Parathyroid adenoma (tissue), 2 donors: ENCODE measurements at regions not wholly inside any gene's neighbourhood (a gene's known extent, or its start where the extent isn't known, plus 50 kb on each side); places are given as distances from the start of the nearest gene placed in this dataset.

ENCODE experiments used
- H2AFZ ChIP-seq: fragments of 300-600 bp; sonication (generic); one replicate; pipeline ENCODE4 v1.7.0; 2017; ENCODE audit warnings: antibody characterized with exemption, mild to moderate bottlenecking
- H3K27ac ChIP-seq: fragments of 300-600 bp; sonication (generic); one replicate; pipeline ENCODE4 v1.7.0; 2017
- H3K27me3 ChIP-seq: fragments of 300-600 bp; sonication (generic); one replicate; pipeline ENCODE4 v1.7.0; 2017; ENCODE audit warnings: low read length; ENCODE audit not compliant: control insufficient read depth, insufficient read depth
- H3K36me3 ChIP-seq: fragments of 300-600 bp; sonication (generic); one replicate; pipeline ENCODE4 v1.7.0; 2017; ENCODE audit warnings: low read length; ENCODE audit not compliant: control insufficient read depth, insufficient read depth
- H3K4me1 ChIP-seq: fragments of 300-600 bp; sonication (generic); one replicate; pipeline ENCODE4 v1.7.0; 2017; ENCODE audit warnings: control low read depth
- H3K4me2 ChIP-seq: fragments of 300-600 bp; sonication (generic); one replicate; pipeline ENCODE4 v1.7.0; 2017; ENCODE audit warnings: low read length
- H3K4me3 ChIP-seq: fragments of 300-600 bp; sonication (generic); one replicate; pipeline ENCODE4 v1.7.0; 2017; ENCODE audit warnings: low read depth, low read length
- H3K79me2 ChIP-seq: fragments of 300-600 bp; sonication (generic); one replicate; pipeline ENCODE4 v1.7.0; 2017; ENCODE audit warnings: control low read depth
- H3K9ac ChIP-seq: fragments of 300-600 bp; sonication (generic); one replicate; pipeline ENCODE4 v1.7.0; 2017; ENCODE audit warnings: mild to moderate bottlenecking
- H3K9me3 ChIP-seq: fragments of 300-600 bp; sonication (generic); one replicate; pipeline ENCODE4 v1.7.0; 2017; ENCODE audit warnings: low read length; ENCODE audit not compliant: control insufficient read depth
- CTCF ChIP-seq: fragments of 300-600 bp; sonication (generic); IDR thresholded peaks from one replicate; pipeline ENCODE4 v1.7.0; 2017; ENCODE audit warnings: antibody characterized with exemption, mild to moderate bottlenecking
- donor health status: primary hyperparathyroidism.

- Histone ChIP-seq H3K4me1 (no peaks in the 10 kb centered on the region), H3K9ac (no peak overlapping the region), H3K79me2 (no peaks in the 10 kb centered on the region), H3K27me3 (no peaks in the 10 kb centered on the region), H3K36me3 (no peaks in the 10 kb centered on the region), H2AFZ (no peak overlapping the region), H3K9me3 (no peaks in the 10 kb centered on the region), H3K4me2 (no peak overlapping the region), H3K27ac (no peak overlapping the region), H3K4me3 (no peak overlapping the region)
- TF ChIP-seq CTCF, result no peak
Observed at GRCh38 chr5:117203584-117203983, 629.0 kb upstream of the SEMA6A start.

- H3K9me3 ChIP-seq, result no peaks in the 10 kb centered on the region
- no peak for TF ChIP-seq CTCF
Observed at GRCh38 chr5:117201001-117201400, 626.4 kb upstream of the SEMA6A start.

GRCh38 chr5:117195076-117195475 lies 620.5 kb upstream of the SEMA6A start:
- no peak overlapping the region for H2AFZ ChIP-seq
- H3K27ac ChIP-seq, result no peak overlapping the region
- TF ChIP-seq CTCF, result no peak
- no peaks in the 10 kb centered on the region for H3K36me3 ChIP-seq
- H3K4me2 ChIP-seq, result no peak overlapping the region
- H3K4me3 ChIP-seq, result no peak overlapping the region
- no peaks in the 10 kb centered on the region for H3K4me1 ChIP-seq
- H3K27me3 ChIP-seq, result no peaks in the 10 kb centered on the region
- no peaks in the 10 kb centered on the region for H3K9me3 ChIP-seq
- H3K9ac ChIP-seq, result no peak overlapping the region
- H3K79me2 ChIP-seq, result no peaks in the 10 kb centered on the region

More at GRCh38 chr5:117201001-117201400, 626.4 kb upstream of the SEMA6A start:
- no peaks in the 10 kb centered on the region for H3K79me2 ChIP-seq
- H3K4me2 ChIP-seq, result no peak overlapping the region
- no peak overlapping the region for H2AFZ ChIP-seq
- H3K27me3 ChIP-seq, result no peaks in the 10 kb centered on the region
- H3K9ac ChIP-seq, result no peak overlapping the region
- H3K36me3 ChIP-seq, result no peaks in the 10 kb centered on the region
- H3K27ac ChIP-seq, result no peak overlapping the region
- H3K4me1 ChIP-seq, result no peaks in the 10 kb centered on the region
- H3K4me3 ChIP-seq, result no peak overlapping the region

GRCh38 chr5:117191251-117191650 lies 616.6 kb upstream of the SEMA6A start:
- Histone ChIP-seq H3K27me3 (no peaks in the 10 kb centered on the region), H3K79me2 (no peaks in the 10 kb centered on the region), H3K4me2 (no peak overlapping the region), H2AFZ (no peak overlapping the region), H3K9me3 (no peaks in the 10 kb centered on the region), H3K27ac (no peak overlapping the region), H3K4me1 (no peaks in the 10 kb centered on the region), H3K9ac (no peak overlapping the region), H3K4me3 (no peak overlapping the region), H3K36me3 (no peaks in the 10 kb centered on the region)
- TF ChIP-seq CTCF, result no peak

- H3K4me3 ChIP-seq, result no peak overlapping the region
- no peak overlapping the region for H3K27ac ChIP-seq
- no peaks in the 10 kb centered on the region for H3K79me2 ChIP-seq
- no peak for TF ChIP-seq CTCF
- no peaks in the 10 kb centered on the region for H3K27me3 ChIP-seq
- H2AFZ ChIP-seq, result no peak overlapping the region
- no peaks in the 10 kb centered on the region for H3K9me3 ChIP-seq
- no peaks in the 10 kb centered on the region for H3K4me1 ChIP-seq
- H3K4me2 ChIP-seq, result no peak overlapping the region
- H3K9ac ChIP-seq, result no peak overlapping the region
- H3K36me3 ChIP-seq, result no peaks in the 10 kb centered on the region
Observed at GRCh38 chr5:117189784-117190183, 615.2 kb upstream of the SEMA6A start.
